ENCODE measurements at regions not wholly inside any gene's neighbourhood (a gene's known extent, or its start where the extent isn't known, plus 50 kb on each side); places are given as distances from the start of the nearest gene placed in this dataset.

- H3K36me3 Mint-ChIP-seq (ENCODE audit: low read depth) = no peaks in the 10 kb centered on the region
- no peak overlapping the region for H3K4me3 Mint-ChIP-seq
- no peaks in the 10 kb centered on the region for H3K4me1 Mint-ChIP-seq (ENCODE audit: low read depth)
- peaks cover 6% of the 10 kb centered on the region for H3K9me3 Mint-ChIP-seq
- no peak overlapping the region for H3K27ac Mint-ChIP-seq
- no peaks in the 10 kb centered on the region for H3K27me3 Mint-ChIP-seq
Observed at GRCh38 chr5:8870349-8870958, 675.4 kb downstream of the SEMA5A start.

- H3K36me3 Mint-ChIP-seq (ENCODE audit: low read depth) = no peaks in the 10 kb centered on the region
- no peak overlapping the region for H3K4me3 Mint-ChIP-seq
- no peaks in the 10 kb centered on the region for H3K4me1 Mint-ChIP-seq (ENCODE audit: low read depth)
- peaks cover 6% of the 10 kb centered on the region for H3K9me3 Mint-ChIP-seq
- no peak overlapping the region for H3K27ac Mint-ChIP-seq
- H3K27me3 Mint-ChIP-seq = no peaks in the 10 kb centered on the region
Observed at GRCh38 chr5:8870959-8871355, 674.9 kb downstream of the SEMA5A start.

- Mint-ChIP-seq H3K27ac (no peak overlapping the region), H3K27me3 (no peaks in the 10 kb centered on the region), H3K4me3 (no peak overlapping the region), H3K36me3 (ENCODE audit: low read depth) (no peaks in the 10 kb centered on the region), H3K4me1 (ENCODE audit: low read depth) (no peaks in the 10 kb centered on the region), H3K9me3 (peaks cover 6% of the 10 kb centered on the region)
Observed at GRCh38 chr5:8871446-8871845, 674.4 kb downstream of the SEMA5A start.

- Mint-ChIP-seq H3K4me3 (no peak overlapping the region), H3K9me3 (peaks cover 6% of the 10 kb centered on the region), H3K27me3 (no peaks in the 10 kb centered on the region), H3K36me3 (ENCODE audit: low read depth) (no peaks in the 10 kb centered on the region), H3K27ac (no peak overlapping the region), H3K4me1 (ENCODE audit: low read depth) (no peaks in the 10 kb centered on the region)
Observed at GRCh38 chr5:8875722-8876121, 670.2 kb downstream of the SEMA5A start.

- Mint-ChIP-seq H3K36me3 (ENCODE audit: low read depth) (no peaks in the 10 kb centered on the region), H3K9me3 (no peaks in the 10 kb centered on the region), H3K27me3 (no peaks in the 10 kb centered on the region), H3K4me3 (no peak overlapping the region), H3K4me1 (ENCODE audit: low read depth) (no peaks in the 10 kb centered on the region), H3K27ac (no peak overlapping the region)
Observed at GRCh38 chr5:8879248-8879647, 666.6 kb downstream of the SEMA5A start.

- Mint-ChIP-seq H3K4me1 (ENCODE audit: low read depth) (no peaks in the 10 kb centered on the region), H3K27me3 (no peaks in the 10 kb centered on the region), H3K36me3 (ENCODE audit: low read depth) (no peaks in the 10 kb centered on the region), H3K9me3 (no peaks in the 10 kb centered on the region), H3K27ac (no peak overlapping the region), H3K4me3 (no peak overlapping the region)
Observed at GRCh38 chr5:8884029-8884428, 661.8 kb downstream of the SEMA5A start.

- Mint-ChIP-seq H3K36me3 (ENCODE audit: low read depth) (no peaks in the 10 kb centered on the region), H3K27me3 (no peaks in the 10 kb centered on the region), H3K27ac (no peak overlapping the region), H3K9me3 (peaks cover 4% of the 10 kb centered on the region), H3K4me1 (ENCODE audit: low read depth) (no peaks in the 10 kb centered on the region), H3K4me3 (no peak overlapping the region)
Observed at GRCh38 chr5:8892926-8893325, 652.9 kb downstream of the SEMA5A start.

GRCh38 chr5:8894031-8894430, 651.8 kb downstream of the SEMA5A start:
- no peaks in the 10 kb centered on the region for H3K4me1 Mint-ChIP-seq (ENCODE audit: low read depth)
- no peaks in the 10 kb centered on the region for H3K36me3 Mint-ChIP-seq (ENCODE audit: low read depth)
- H3K27me3 Mint-ChIP-seq = no peaks in the 10 kb centered on the region

GRCh38 chr5:8895062-8895461, 650.8 kb downstream of the SEMA5A start:
- no peak overlapping the region for H3K4me3 Mint-ChIP-seq
- no peaks in the 10 kb centered on the region for H3K36me3 Mint-ChIP-seq (ENCODE audit: low read depth)
- H3K9me3 Mint-ChIP-seq = peaks cover 4% of the 10 kb centered on the region
- no peaks in the 10 kb centered on the region for H3K4me1 Mint-ChIP-seq (ENCODE audit: low read depth)
- H3K27ac Mint-ChIP-seq = no peak overlapping the region
- H3K27me3 Mint-ChIP-seq = no peaks in the 10 kb centered on the region

More at GRCh38 chr5:8894031-8894430, 651.8 kb downstream of the SEMA5A start:
- H3K27ac Mint-ChIP-seq = no peak overlapping the region
- H3K9me3 Mint-ChIP-seq = peaks cover 4% of the 10 kb centered on the region
- no peak overlapping the region for H3K4me3 Mint-ChIP-seq

GRCh38 chr5:8895599-8895998, 650.3 kb downstream of the SEMA5A start:
- H3K4me1 Mint-ChIP-seq (ENCODE audit: low read depth) = no peaks in the 10 kb centered on the region
- H3K27ac Mint-ChIP-seq = no peak overlapping the region
- H3K27me3 Mint-ChIP-seq = no peaks in the 10 kb centered on the region
- H3K9me3 Mint-ChIP-seq = peaks cover 4% of the 10 kb centered on the region
- H3K4me3 Mint-ChIP-seq = no peak overlapping the region
- H3K36me3 Mint-ChIP-seq (ENCODE audit: low read depth) = no peaks in the 10 kb centered on the region

GRCh38 chr5:8897316-8897715, 648.6 kb downstream of the SEMA5A start:
- Mint-ChIP-seq H3K4me3 (no peak overlapping the region), H3K4me1 (ENCODE audit: low read depth) (no peaks in the 10 kb centered on the region), H3K27me3 (no peaks in the 10 kb centered on the region), H3K27ac (no peak overlapping the region), H3K36me3 (ENCODE audit: low read depth) (no peaks in the 10 kb centered on the region), H3K9me3 (no peaks in the 10 kb centered on the region)

- H3K4me3 Mint-ChIP-seq = no peak overlapping the region
- H3K27ac Mint-ChIP-seq = no peak overlapping the region
- no peaks in the 10 kb centered on the region for H3K27me3 Mint-ChIP-seq
- H3K9me3 Mint-ChIP-seq = peaks cover 13% of the 10 kb centered on the region
- no peaks in the 10 kb centered on the region for H3K36me3 Mint-ChIP-seq (ENCODE audit: low read depth)
- no peaks in the 10 kb centered on the region for H3K4me1 Mint-ChIP-seq (ENCODE audit: low read depth)
Observed at GRCh38 chr5:8905021-8905420, 640.9 kb downstream of the SEMA5A start.

GRCh38 chr5:8906303-8906967, 639.4 kb downstream of the SEMA5A start:
- Mint-ChIP-seq H3K4me1 (ENCODE audit: low read depth) (no peaks in the 10 kb centered on the region), H3K27me3 (no peaks in the 10 kb centered on the region), H3K36me3 (ENCODE audit: low read depth) (no peaks in the 10 kb centered on the region), H3K9me3 (peaks cover 13% of the 10 kb centered on the region), H3K4me3 (no peak overlapping the region), H3K27ac (no peak overlapping the region)

- H3K4me3 Mint-ChIP-seq = no peak overlapping the region
- no peaks in the 10 kb centered on the region for H3K4me1 Mint-ChIP-seq (ENCODE audit: low read depth)
Observed at GRCh38 chr5:8907168-8907868, 638.6 kb downstream of the SEMA5A start.

GRCh38 chr5:8908055-8908683, 637.7 kb downstream of the SEMA5A start:
- H3K9me3 Mint-ChIP-seq = peaks cover 13% of the 10 kb centered on the region
- no peaks in the 10 kb centered on the region for H3K4me1 Mint-ChIP-seq (ENCODE audit: low read depth)
- no peaks in the 10 kb centered on the region for H3K36me3 Mint-ChIP-seq (ENCODE audit: low read depth)
- H3K27ac Mint-ChIP-seq = no peak overlapping the region
- no peak overlapping the region for H3K4me3 Mint-ChIP-seq
- no peaks in the 10 kb centered on the region for H3K27me3 Mint-ChIP-seq

More at GRCh38 chr5:8907168-8907868, 638.6 kb downstream of the SEMA5A start:
- Mint-ChIP-seq H3K27ac (no peak overlapping the region), H3K27me3 (no peaks in the 10 kb centered on the region), H3K9me3 (peaks cover 13% of the 10 kb centered on the region), H3K36me3 (ENCODE audit: low read depth) (no peaks in the 10 kb centered on the region)

Data from stimulated activated naive CD8-positive, alpha-beta T cell treated with anti-CD3 and anti-CD28 coated beads, Interleukin-15, Interleukin-2, amounts not matched to agents 100 ng/mL and 50 ng/mL, for 24 hours (primary cell).